ENCODE measurements at regions not wholly inside any gene's neighbourhood (a gene's known extent, or its start where the extent isn't known, plus 50 kb on each side); places are given as distances from the start of the nearest gene placed in this dataset.

DNA sequence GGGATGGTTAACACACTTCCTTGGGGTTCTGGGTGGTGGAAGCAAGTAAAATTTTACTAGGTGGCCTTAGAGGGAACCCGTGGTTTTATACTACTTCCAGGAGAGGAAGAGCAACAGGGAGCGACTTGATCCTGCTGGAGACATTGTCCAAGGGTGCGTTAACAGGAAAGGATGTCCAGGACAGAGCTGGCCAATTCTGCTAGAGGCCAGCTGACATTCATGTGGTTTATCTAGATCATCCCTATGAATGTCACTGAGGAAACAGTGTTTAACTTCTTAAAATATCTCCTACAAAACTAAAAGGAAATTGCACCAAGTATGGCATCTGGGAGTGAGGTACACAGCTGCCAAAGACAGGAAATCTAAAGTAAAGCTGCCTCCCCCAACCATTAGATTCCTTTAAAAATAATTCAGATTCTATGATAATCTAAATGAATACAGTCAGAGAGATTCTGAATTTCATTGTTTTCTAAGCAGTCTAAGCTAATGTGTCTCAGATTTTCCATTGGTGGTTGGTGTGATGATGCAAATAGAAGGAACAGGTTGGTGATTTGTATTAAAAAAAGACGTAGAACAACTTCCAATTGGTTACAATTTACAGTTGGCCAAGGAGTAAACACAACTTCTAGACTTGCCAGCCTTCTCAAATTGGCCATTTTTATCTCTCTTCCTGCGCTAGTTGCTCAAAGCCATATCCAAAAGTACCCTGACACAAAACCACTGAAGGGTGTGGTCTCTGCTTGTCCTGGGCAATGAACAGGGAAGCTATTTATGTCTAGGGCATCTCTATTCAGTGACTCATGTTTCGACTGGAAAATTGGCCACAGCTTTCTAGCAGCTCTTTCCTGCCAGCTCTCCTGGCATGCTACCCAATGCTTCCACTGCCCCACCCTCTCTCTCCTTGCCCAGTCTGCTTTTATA lies 574.7 kb upstream of the MEF2C start:
- TF ChIP-seq, protein P1, sequence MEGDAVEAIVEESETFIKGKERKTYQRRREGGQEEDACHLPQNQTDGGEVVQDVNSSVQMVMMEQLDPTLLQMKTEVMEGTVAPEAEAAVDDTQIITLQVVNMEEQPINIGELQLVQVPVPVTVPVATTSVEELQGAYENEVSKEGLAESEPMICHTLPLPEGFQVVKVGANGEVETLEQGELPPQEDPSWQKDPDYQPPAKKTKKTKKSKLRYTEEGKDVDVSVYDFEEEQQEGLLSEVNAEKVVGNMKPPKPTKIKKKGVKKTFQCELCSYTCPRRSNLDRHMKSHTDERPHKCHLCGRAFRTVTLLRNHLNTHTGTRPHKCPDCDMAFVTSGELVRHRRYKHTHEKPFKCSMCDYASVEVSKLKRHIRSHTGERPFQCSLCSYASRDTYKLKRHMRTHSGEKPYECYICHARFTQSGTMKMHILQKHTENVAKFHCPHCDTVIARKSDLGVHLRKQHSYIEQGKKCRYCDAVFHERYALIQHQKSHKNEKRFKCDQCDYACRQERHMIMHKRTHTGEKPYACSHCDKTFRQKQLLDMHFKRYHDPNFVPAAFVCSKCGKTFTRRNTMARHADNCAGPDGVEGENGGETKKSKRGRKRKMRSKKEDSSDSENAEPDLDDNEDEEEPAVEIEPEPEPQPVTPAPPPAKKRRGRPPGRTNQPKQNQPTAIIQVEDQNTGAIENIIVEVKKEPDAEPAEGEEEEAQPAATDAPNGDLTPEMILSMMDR (IDR thresholded peaks at IDR 0.05; ENCODE audit: insufficient read depth, low read length), result no peak
- TF ChIP-seq, protein P2, sequence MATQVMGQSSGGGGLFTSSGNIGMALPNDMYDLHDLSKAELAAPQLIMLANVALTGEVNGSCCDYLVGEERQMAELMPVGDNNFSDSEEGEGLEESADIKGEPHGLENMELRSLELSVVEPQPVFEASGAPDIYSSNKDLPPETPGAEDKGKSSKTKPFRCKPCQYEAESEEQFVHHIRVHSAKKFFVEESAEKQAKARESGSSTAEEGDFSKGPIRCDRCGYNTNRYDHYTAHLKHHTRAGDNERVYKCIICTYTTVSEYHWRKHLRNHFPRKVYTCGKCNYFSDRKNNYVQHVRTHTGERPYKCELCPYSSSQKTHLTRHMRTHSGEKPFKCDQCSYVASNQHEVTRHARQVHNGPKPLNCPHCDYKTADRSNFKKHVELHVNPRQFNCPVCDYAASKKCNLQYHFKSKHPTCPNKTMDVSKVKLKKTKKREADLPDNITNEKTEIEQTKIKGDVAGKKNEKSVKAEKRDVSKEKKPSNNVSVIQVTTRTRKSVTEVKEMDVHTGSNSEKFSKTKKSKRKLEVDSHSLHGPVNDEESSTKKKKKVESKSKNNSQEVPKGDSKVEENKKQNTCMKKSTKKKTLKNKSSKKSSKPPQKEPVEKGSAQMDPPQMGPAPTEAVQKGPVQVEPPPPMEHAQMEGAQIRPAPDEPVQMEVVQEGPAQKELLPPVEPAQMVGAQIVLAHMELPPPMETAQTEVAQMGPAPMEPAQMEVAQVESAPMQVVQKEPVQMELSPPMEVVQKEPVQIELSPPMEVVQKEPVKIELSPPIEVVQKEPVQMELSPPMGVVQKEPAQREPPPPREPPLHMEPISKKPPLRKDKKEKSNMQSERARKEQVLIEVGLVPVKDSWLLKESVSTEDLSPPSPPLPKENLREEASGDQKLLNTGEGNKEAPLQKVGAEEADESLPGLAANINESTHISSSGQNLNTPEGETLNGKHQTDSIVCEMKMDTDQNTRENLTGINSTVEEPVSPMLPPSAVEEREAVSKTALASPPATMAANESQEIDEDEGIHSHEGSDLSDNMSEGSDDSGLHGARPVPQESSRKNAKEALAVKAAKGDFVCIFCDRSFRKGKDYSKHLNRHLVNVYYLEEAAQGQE (IDR thresholded peaks at IDR 0.05; ENCODE audit: insufficient replicate concordance, low read depth), result no peak
- TF ChIP-seq POLR2AphosphoS5 (IDR thresholded peaks at IDR 0.05; ENCODE audit: low read depth), result no peak
